ENCODE measurements at regions not wholly inside any gene's neighbourhood (a gene's known extent, or its start where the extent isn't known, plus 50 kb on each side); places are given as distances from the start of the nearest gene placed in this dataset.
A peak's percentile ranks its signal among the peaks of the same experiment; 100 is the strongest.
"Not testable (repeated sequence)": the region's sequence is repeated elsewhere in the genome, so short reads cannot be mapped to it uniquely, and the experiment has no call there.

DNA sequence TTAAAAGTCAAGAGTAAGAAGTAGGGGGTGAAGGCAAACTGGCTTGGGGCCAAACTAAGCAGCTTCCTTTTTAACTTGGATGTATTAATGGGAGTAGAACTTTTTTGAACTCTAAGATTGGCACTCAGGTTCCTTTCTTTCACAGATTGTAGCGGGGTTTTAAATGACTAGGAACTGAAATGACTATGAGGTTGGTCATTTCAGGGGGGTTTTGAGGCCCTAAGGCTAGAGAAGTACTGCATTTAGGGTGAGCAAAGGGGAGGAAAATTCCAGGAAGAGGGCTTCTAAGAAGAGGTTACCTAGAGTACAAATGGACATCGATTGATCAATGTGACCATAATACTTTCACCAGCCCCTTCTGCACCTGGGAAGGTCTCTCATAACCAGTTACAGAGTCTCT lies 381.8 kb downstream of the MLLT3 start:
- no peak for DNase-seq

DNA sequence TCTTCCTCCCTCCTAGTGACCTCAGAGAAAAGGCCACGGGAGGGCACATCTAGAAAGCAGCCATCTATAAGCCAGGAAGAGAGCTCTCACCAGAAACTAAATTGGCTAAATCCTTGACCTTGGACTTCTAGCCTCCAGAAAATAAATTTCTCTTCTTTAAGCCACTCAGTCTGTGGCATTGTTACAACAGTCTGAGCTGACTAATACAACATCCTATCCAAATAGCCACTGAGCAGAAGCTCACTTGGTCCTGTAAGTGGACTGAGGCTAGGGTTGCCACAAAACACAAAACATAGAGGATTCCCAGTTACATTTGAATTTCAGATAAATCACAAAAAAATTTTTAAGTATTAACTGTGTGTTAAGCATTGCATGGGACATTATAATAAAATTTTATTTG lies 383.4 kb downstream of the MLLT3 start:
- no peak for DNase-seq

DNA sequence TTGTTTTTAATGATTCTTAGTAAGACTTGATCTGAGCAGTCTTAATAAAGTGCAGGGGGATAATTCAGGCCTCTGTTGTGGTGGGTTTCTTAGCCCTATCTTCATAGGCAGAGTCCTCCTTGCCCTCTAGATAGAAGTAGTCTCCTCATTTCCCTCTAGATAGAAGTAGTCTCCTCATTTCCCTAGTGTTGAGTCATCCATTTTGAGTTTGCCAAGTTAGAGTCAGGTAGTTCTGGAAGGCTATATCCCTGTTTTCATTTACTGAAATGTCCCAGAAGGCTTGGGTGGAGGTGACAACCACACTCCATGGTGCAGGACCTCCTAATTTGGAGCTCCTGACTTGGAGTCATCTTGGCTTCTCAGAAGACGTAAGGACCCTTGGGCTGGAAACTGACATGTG lies 384.6 kb downstream of the MLLT3 start:
- DNase-seq, result no peak

- DNase-seq, result no peak
Measured at GRCh38 chr9:20236676-20237075, 385.6 kb downstream of the MLLT3 start.

GRCh38 chr9:20235206-20235605 lies 387.1 kb downstream of the MLLT3 start:
- not testable (repeated sequence) for DNase-seq

DNA sequence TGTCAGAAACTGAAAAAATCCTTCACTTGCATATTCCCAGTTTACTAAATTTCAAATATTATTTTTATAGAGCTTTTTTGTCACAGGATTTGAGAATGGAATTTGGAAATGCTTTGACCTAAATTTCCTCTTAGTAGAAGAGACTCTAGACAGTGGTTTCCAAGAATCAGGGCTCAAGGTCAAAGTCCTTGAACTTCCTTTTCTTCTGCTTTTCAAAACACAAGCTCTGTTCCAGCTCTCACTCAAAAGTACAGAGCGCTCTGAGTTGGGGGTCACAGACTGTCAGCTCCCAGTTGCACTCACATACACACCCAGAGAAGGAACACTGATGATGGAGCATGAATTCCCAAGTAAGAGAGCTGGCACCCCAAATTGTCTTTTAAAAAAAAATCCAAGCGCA lies 394.2 kb downstream of the MLLT3 start:
- no peak for DNase-seq

DNA sequence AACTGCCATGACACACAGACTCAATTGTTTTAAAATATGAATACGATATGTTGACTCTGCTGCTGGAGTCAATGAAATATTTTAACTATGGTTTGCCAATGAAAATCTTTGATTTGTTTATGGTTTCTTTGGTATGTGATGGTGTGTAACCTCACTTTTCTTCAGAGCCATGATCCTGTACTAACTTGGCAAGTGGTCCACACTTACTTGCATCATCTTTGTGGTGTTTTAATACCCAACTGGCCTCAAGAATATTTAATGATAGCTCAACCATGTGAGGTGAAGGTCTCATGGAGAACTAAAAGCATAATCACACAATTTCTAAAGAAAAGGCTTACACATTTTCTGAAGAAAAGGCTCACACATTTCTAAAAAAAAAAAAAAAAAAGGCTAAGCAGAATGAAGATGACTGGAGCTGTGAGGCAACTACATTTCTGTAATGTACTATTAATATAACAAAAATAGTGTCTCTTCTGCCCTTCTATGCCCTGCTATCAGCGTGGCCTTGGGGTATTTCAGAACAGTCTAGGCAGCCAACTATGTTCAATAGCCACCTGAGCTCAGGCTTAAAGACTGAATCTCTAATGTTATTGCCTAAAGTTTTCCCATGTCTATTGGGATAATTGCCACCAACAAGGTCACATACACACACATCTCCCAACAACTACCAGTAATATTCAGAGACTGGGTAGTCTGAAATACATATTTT lies 395.0 kb downstream of the MLLT3 start:
- DNase-seq, result no peak

DNA sequence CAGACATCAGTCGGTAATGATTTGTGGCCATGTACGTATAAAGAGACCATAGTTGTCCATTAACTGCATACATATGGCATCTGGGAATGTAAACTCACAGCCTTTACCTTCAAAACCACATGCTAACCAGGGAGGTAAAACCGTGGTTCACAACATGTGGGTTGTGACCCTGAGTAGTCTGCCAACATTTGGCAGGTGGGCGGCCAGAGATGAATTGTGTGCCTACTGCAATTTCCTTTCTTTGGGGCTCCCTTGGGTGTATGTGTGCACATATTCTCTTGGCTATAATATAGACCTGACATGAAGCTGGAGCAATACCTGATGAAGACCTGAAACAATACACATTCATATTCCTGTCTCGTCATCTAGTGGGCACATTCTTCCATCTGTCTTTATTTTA lies 396.0 kb downstream of the MLLT3 start:
- no peak for DNase-seq

DNA sequence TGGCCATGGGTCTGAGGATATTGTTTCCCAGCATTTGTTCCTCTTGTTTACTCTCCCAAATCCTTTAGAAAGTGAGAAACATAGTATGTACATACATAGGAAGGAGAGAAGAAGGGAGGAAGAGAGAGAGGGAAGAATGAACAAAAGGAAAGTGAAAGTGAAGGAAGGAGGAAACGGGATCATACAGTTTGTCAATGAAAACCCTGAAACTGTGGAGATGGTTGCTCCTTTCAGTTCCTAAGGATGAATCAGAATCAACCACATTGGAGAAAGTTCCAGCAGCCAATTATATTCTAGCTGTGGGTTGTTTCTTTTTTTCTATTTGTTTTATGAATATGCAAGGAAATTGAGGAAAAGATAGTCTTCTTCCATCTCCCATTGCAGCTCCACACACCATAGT lies 396.5 kb downstream of the MLLT3 start:
- no peak for DNase-seq

GRCh38 chr9:20224756-20225155 lies 397.5 kb downstream of the MLLT3 start:
- DNase-seq, result no peak

- no peak for DNase-seq
Measured at GRCh38 chr9:20220286-20220685, 402.0 kb downstream of the MLLT3 start.

- no peak for DNase-seq
Measured at GRCh38 chr9:20219437-20219836, 402.9 kb downstream of the MLLT3 start.

- DNase-seq, result no peak
Measured at GRCh38 chr9:20217596-20217995, 404.7 kb downstream of the MLLT3 start.

DNA sequence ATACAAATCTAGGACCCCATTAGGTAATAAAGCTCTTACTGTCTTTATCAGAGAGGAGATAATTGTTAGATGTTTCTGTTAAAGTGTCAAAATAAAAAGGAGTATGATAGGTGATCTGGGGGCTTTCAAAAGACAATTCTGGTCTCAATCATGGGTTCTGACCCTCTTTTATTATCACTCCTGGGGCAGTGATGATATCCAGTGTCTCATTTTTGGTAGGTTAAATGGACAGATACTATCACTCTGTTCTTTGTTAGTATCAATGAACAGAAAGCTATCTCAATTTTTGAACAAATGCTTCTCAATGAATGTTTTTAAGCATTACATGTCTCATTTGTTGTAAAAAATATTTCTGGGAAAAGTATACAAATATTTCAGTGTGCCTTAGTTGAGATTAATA lies 405.9 kb downstream of the MLLT3 start:
- DNase-seq, result no peak

GRCh38 chr9:20215552-20215951 lies 406.7 kb downstream of the MLLT3 start:
- DNase-seq, result no peak

- DNase-seq, result no peak
Measured at GRCh38 chr9:20212806-20213205, 409.5 kb downstream of the MLLT3 start.

GRCh38 chr9:20209391-20210340 lies 412.6 kb downstream of the MLLT3 start:
- no peak for DNase-seq

DNA sequence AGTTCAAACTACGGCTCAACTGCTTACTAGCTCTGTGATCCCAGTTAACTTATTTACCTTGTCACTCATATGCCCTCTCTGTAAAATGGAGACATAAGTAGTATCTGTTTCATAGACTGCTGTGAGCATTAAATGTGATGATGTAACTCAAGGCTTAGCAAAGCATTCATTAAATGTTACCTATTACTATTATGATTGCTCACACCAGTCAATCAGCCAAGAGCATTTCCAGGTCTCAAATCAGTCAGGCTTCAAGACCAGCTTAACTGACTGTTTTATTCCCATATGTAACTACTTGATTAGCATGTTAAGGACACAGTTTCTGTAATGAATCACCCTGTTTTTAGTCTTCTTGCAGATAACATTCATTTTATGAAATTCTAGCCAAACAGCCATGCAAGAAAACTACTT lies 413.3 kb downstream of the MLLT3 start:
- no peak for DNase-seq

GRCh38 chr9:20208226-20208625 lies 414.1 kb downstream of the MLLT3 start:
- DNase-seq, result no peak

- DNase-seq, result no peak
Measured at GRCh38 chr9:20207176-20207575, 415.1 kb downstream of the MLLT3 start.

- no peak for DNase-seq
Measured at GRCh38 chr9:20205821-20206220, 416.5 kb downstream of the MLLT3 start.

GRCh38 chr9:20200991-20201431 lies 412.2 kb upstream of the SLC24A2 start:
- peak; percentile 19 to 20 (median 19) for DNase-seq

GRCh38 chr9:20200581-20200980 lies 411.7 kb upstream of the SLC24A2 start:
- DNase-seq, result no peak
